LHCN-M2 (cell line): ENCODE measurements at regions not wholly inside any gene's neighbourhood (a gene's known extent, or its start where the extent isn't known, plus 50 kb on each side); places are given as distances from the start of the nearest gene placed in this dataset.
"Not testable (repeated sequence)": the region's sequence is repeated elsewhere in the genome, so short reads cannot be mapped to it uniquely, and the experiment has no call there.

ENCODE experiments used
- DNase-seq: peaks from one replicate; pipeline ENCODE4 v3.0.0-alpha.2; 2012; ENCODE audit warnings: low read depth

DNA sequence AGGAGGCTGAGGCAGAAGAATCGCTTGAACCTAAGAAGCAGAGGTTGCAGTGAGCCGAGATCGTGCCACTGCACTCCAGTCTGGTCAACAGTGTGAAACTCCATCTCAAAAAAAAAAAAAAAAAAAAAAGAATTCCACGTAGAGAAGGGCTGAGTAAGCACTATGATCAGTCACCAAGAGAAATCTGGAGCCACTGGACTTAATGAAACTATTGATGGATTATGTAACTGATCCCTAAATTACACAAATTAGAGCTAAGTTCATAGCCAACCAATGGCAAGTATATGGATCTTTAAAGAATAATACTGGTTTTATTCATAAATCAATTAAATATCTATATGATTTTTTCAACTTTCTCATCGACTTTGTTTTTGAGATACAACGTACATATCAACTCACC lies 72.2 kb upstream of the ABLIM1 start:
- DNase-seq, result no peak

DNA sequence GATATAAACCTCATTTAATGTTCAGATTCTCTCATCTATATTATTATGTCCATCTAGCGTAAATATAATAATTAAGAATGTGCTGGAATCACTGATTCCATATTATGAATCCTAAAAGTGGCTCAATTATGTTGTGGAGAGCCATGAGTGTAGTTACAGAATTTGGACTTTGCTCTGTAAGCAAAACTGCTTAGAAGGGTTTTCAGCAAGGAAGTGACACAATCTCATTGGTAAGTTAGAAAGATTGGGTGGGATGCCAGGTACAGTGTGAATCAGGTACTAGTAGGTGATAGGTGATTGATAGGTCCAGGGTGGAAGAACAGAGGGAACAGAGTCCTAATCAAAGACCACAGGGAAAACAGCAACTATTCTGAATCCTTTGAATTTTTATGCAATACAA lies 74.9 kb upstream of the ABLIM1 start:
- DNase-seq, result no peak

- DNase-seq, result no peak
Measured at GRCh38 chr10:114735946-114736345, 77.9 kb upstream of the ABLIM1 start.

GRCh38 chr10:114743521-114744231 lies 77.9 kb upstream of the FHIP2A start:
- no peak for DNase-seq

- no peak for DNase-seq
Measured at GRCh38 chr10:114746531-114746930, 75.0 kb upstream of the FHIP2A start.

GRCh38 chr10:114748241-114748640 lies 73.3 kb upstream of the FHIP2A start:
- DNase-seq, result no peak

- DNase-seq, result no peak
Measured at GRCh38 chr10:114749014-114749413, 72.6 kb upstream of the FHIP2A start.

DNA sequence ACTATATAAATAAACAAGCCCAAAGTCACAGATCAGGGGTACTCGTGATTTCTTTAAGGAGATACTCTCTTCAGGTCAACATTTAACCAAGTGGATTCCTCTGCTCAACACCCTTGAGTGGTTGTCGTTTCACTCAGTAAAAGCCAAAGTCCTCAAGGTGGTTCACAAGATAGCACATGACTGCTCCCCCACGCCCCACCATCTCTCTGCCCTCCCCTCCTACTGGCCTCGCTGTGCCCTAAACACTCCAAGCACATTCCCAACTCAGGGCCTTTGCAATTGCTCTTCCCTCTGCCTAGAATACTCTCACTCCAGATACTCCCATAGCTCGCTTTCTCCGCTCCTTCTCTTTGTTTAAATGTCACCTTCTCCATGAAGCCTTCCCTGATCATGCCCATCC lies 72.1 kb upstream of the FHIP2A start:
- no peak for DNase-seq

DNA sequence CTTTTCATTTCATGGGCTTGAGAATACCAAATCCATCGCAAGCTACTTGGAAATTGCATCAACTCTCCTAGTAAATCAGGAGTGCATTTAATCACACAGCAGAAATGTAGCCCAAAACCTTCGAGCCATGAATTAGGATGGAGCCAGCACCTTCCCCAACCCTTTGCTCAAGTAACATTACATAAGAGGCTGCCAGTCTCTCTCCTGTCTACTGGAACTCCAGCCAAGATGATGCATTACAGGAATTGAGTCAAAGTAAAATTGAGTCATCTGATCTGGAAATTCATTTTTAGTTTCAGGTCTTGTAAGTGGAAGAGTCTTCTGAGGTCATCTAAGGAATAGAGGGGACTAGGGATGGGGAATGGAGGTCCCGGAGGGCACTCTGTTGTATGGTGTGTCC lies 69.7 kb upstream of the FHIP2A start:
- DNase-seq, result no peak

DNA sequence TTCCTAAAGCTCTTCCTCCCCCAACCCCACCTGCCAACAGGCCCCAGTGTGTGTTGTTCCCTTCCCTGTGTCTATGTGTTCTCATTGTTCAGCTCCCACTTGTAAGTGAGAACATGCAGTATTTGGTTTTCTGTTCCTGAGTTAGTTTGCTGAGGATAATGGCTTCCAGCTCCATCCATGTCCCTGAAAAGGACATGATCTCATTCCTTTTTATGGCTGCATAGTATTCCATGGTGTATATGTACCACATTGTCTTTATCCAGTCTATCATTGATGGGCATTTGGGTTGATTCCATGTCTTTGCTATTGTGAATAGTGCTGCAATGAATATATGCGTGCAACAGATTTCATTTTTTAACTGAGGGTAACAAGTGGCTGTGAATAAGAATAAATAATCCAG lies 69.0 kb upstream of the FHIP2A start:
- not testable (repeated sequence) for DNase-seq

- no peak for DNase-seq
Measured at GRCh38 chr10:114753126-114753525, 68.5 kb upstream of the FHIP2A start.

GRCh38 chr10:114754445-114755320 lies 66.9 kb upstream of the FHIP2A start:
- no peak for DNase-seq

DNA sequence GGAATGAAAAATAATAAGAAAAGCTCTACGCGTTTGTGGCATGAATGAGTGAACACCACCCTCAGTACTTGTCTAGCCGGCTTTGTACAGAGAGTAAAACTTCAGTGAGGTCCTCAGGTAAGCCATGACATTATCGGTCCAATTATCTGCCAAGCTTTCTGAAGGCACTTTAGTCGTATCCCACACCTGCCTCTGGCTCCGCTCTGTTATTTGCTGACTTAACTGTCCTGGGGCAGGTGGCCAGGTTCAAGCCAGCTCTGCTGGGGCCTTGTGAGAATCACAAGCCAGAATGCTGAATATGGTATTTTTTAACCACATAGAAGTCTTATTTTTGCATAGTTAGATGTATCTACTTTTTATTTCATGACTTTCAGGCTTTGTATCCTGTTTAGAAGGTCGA lies 66.0 kb upstream of the FHIP2A start:
- DNase-seq, result no peak

DNA sequence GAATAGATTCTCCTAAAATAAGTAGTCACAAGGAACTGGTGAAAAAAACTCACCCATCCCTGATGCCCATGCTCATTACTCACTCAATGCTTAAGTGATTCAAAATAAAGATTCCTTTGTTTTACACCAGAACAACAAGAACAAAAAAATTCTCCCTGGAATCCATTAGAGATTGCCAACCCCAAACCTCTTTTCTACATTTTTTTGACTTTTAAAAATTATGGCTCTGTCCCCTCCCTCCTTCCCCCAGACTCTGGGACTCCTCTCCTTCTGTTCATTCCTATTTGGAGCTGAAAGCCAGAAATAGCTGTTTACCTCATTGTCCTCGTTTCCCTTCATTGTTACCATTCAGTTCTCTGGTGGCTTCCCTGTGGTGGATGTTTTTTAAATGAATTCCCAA lies 63.2 kb upstream of the FHIP2A start:
- DNase-seq, result no peak

DNA sequence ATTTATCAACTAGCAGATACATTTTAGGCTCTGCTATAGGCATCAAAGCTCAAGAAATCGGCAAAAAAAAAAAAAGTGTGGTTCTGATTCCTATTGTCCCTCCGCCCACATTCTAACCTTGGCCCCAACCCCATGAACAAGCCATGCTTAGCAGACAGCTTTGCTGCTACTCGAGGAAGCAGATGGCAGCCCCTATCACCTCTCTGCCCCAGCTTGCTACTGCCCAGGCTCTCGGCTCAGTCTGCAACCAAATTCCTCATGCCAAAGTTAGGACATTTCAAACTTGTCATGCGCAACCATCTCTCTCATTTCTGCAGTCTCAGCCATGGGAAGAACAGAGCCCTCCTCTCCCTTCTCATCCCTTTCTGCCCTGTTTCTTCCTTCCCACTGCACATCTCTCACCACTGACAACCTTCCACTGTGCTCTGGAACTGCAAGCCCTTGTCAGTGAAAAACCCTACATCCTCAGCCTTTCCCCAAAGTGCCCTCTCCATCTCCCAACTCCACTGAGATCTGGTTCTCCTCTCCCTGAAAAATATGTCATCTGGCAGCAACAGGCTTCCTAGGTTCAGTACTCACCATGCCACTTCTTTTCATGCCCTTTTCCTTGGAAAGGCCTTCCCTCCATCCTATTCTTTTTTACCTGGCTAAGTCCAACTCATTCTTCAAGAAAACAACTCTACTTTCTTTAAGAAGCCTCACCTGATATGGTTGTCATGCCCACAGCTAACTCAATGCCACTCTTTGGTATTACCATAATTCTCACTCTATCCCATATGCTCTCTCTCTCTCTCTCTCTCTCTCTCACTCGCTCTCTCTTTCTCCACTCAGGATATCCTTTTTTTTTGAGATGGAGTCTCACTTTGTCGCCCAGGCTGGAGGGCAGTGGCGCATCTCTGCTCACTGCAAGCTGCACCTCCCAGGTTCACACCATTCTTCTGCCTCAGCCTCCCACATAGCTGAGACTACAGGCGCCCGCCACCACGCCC lies 60.1 kb upstream of the FHIP2A start:
- DNase-seq, result no peak

- DNase-seq, result no peak
Measured at GRCh38 chr10:114762811-114763210, 58.8 kb upstream of the FHIP2A start.

DNA sequence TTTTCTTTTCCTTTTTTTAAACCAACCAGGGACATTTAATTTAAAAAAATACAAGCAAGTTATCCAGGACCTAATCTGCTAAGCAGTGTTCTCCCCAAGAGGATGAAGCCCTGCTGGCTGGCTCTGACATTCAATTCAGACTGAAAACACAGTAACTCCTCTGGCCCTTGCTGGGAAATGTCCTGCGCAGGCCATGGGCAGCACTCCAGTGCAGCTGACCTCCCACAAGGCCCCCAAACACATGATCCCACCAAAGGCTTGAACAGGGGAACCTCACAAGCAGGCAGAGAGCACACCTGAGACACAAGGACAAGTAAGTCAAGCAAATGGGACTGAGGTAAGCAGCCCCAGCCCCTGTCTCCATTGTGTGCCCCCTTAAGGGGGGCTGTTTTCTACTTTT lies 56.9 kb upstream of the FHIP2A start:
- no peak for DNase-seq

DNA sequence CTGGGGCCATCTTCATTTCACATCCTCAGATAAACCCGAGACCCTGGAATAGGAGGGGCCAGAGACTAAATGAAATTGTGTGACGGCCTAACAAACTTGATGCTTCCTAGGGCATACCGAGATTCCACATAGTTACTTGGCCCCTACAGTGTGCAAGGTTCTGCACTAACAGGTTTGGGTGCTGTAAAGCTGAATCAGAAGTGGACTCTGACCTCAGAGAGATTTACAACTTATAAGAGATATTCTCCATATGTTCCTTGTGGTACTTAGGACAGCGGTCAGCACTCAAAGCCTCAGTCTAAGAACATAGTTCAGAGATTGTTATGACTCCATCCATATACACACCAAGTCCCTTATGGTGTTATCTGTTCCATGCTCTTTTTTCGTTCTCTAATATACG lies 55.1 kb upstream of the FHIP2A start:
- DNase-seq, result no peak

DNA sequence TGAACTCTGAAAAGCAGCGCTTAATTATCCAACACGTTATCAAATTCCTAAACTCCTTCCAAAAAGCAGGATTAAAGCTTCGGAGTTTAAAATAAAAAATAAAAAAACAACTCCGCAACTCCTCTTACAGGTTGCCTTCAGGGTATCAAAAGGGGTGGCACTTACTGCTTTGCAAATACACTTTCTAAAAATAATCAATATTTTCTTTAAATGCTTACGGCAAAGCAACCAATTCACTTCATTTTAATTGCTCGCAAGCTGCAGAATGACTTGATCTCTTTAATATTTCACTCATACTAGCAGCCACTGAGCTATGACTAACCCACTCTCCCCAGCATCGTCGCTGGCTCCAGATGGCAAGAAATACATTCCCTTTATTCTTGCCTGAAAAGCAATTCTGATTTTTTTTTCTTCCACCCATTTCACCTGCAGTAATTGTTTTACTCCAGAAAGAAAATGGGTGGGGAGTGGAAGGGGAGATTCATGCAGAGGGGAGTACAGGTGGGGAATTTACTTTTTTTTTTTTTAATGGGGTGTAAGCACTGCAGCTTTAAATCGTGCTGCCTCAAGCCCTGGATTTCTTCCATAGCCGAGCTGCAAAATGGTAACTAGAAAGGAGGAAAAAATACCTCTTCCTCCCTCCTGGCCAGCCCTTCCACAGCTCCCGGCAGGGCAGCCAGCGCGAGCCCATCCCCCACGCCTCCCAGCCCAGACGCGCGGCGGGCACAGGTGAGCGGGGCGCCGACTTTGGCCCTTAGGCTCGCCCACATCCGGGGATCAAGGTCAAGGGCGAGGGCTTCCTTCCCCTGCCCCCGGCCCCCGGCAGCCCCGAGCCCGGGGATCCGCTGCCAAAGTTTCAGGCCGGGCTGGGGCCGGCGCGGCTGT lies 54.2 kb upstream of the FHIP2A start:
- peak; percentile 37 for DNase-seq

- DNase-seq, result no peak
Measured at GRCh38 chr10:114767986-114768821, 53.4 kb upstream of the FHIP2A start.
